ENCODE measurements at regions not wholly inside any gene's neighbourhood (a gene's known extent, or its start where the extent isn't known, plus 50 kb on each side); places are given as distances from the start of the nearest gene placed in this dataset.

DNA sequence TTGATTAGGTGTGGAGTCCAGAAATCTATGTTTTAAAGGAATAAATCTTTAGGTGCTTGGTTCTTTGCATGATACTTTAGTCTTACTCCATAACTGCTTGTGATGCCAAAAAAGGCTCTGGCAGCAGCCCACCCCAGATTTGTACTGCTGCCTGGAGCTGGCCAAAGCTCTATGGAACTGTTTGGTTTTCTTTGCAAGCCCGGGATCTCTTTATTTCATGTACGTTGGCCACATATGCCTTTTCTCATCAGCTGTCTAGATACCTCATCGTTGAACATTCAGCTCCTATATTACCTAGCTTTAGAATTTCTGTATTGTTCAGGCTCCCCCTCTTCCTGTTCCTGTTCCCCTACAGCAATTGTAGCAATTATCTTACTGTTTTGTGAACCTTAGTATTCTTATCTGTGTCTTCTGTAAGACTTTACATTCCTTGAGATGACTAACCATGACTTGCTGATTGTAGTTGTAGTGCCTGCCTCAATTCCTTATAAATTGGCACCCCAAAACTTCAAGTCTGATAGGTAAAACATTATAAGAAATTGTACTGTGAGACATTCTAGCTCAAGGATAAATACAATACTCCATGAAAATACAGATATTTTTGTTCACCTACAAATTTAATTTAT is 199.4 kb upstream of the GPRIN3 start:
- Histone ChIP-seq H3K27ac (no peak overlapping the region), H3K4me2 (no peak overlapping the region), H3K79me2 (ENCODE audit: low read depth) (no peaks in the 10 kb centered on the region), H3K36me3 (no peaks in the 10 kb centered on the region), H3F3A (ENCODE audit: low read depth) (no peaks in the 10 kb centered on the region), H3K9me3 (ENCODE audit: low read depth) (no peaks in the 10 kb centered on the region), H3K27me3 (no peaks in the 10 kb centered on the region), H3K4me1 (no peaks in the 10 kb centered on the region), H4K20me1 (ENCODE audit: low read depth) (no peaks in the 10 kb centered on the region), H3K4me3 (no peak overlapping the region), H2AFZ (replicated peaks) (no peak overlapping the region), H3K9ac (no peak overlapping the region)
- Mint-ChIP-seq H3K4me3 (no peak overlapping the region), H3K4me1 (no peaks in the 10 kb centered on the region), H3K27ac (no peak overlapping the region), H3K9me3 (peaks cover 6% of the 10 kb centered on the region), H3K36me3 (no peaks in the 10 kb centered on the region), H3K27me3 (ENCODE audit: insufficient read depth, low read depth) (no peaks in the 10 kb centered on the region)
- no peak for DNase-seq (ENCODE audit: low spot score)
- TF ChIP-seq, protein P1, sequence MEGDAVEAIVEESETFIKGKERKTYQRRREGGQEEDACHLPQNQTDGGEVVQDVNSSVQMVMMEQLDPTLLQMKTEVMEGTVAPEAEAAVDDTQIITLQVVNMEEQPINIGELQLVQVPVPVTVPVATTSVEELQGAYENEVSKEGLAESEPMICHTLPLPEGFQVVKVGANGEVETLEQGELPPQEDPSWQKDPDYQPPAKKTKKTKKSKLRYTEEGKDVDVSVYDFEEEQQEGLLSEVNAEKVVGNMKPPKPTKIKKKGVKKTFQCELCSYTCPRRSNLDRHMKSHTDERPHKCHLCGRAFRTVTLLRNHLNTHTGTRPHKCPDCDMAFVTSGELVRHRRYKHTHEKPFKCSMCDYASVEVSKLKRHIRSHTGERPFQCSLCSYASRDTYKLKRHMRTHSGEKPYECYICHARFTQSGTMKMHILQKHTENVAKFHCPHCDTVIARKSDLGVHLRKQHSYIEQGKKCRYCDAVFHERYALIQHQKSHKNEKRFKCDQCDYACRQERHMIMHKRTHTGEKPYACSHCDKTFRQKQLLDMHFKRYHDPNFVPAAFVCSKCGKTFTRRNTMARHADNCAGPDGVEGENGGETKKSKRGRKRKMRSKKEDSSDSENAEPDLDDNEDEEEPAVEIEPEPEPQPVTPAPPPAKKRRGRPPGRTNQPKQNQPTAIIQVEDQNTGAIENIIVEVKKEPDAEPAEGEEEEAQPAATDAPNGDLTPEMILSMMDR (IDR thresholded peaks at IDR 0.05), result no peak
- TF ChIP-seq EZH2 (IDR thresholded peaks at IDR 0.05), result no peak
- no peak for TF ChIP-seq EZH2phosphoT487 (IDR thresholded peaks at IDR 0.05)

DNA sequence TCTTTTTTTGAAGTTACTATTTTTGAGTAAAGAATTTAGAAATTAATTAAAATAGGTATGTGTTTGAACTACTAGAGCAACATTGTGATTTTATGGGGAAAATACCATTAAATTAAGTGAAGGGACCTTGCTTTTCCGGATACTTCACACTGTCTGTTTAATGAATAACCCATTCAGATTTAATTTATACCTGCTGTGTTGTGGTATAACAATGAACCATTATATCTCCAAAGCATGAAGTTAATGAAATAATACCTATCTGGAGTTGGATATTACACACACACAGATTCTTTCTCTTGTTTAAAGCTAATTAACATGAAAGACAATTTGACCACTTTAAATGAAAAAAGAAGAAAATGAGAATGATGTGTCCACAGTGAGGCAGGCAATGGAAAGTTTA is 195.0 kb upstream of the GPRIN3 start:
- H3K27me3 Mint-ChIP-seq (ENCODE audit: insufficient read depth, low read depth), result peaks cover 3% of the 10 kb centered on the region
- no peak overlapping the region for H3K4me3 ChIP-seq
- no peaks in the 10 kb centered on the region for H3K9me3 Mint-ChIP-seq
- H3K36me3 Mint-ChIP-seq, result no peaks in the 10 kb centered on the region
- H3K79me2 ChIP-seq (ENCODE audit: low read depth), result no peaks in the 10 kb centered on the region
- H4K20me1 ChIP-seq (ENCODE audit: low read depth), result no peaks in the 10 kb centered on the region
- no peaks in the 10 kb centered on the region for H3K27me3 ChIP-seq
- H3K27ac ChIP-seq, result no peak overlapping the region
- no peaks in the 10 kb centered on the region for H3K9me3 ChIP-seq (ENCODE audit: low read depth)
- H2AFZ ChIP-seq (replicated peaks), result no peak overlapping the region
- no peaks in the 10 kb centered on the region for H3K36me3 ChIP-seq
- no peaks in the 10 kb centered on the region for H3K4me1 Mint-ChIP-seq
- H3K9ac ChIP-seq, result no peak overlapping the region
- H3K27ac Mint-ChIP-seq, result no peak overlapping the region
- H3K4me3 Mint-ChIP-seq, result no peak overlapping the region
- H3F3A ChIP-seq (ENCODE audit: low read depth), result no peaks in the 10 kb centered on the region
- TF ChIP-seq, protein P1 (IDR thresholded peaks at IDR 0.05), result no peak
- no peak for TF ChIP-seq EZH2 (IDR thresholded peaks at IDR 0.05)
- no peak for TF ChIP-seq EZH2phosphoT487 (IDR thresholded peaks at IDR 0.05)
- no peak overlapping the region for H3K4me2 ChIP-seq
- DNase-seq (ENCODE audit: low spot score), result no peak
- H3K4me1 ChIP-seq, result no peaks in the 10 kb centered on the region

DNA sequence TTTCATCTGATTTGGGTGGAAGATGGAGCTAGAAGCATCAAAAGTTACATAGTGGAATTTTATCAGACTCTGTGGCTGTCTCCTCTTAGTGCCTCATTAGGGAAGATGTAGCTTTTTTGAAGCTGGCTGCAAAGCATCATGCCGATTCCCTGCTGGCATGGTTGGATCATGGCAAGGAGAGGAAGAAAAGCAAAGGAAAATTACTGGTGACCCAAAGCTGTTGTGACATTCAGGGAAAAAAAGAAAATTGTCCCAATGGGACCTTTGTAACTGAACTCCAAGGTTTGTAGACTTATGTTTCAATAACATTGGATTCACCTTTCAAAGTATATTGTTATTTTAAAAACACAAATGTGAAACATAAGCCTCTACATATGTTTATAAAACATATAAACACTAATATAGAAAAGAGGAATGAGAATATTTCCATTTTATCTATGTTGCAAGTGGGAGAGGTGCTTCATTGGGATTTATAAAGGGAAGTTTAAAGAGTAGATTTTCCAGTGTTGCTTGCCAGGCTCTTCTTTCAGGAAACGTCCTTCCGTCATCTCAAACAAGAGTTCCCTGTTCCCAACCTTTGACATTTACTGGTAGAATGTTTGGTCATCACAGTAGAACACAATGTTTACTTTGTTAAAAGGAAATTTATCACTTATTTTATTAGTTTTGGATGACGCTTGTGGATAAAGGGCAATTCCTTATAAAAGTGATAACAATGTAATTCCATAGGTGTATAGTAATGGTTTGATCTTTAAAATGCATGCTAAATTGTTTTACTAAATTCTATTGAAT is 190.1 kb upstream of the GPRIN3 start:
- H3K79me2 ChIP-seq (ENCODE audit: low read depth), result no peaks in the 10 kb centered on the region
- H3K9me3 ChIP-seq (ENCODE audit: low read depth), result no peaks in the 10 kb centered on the region
- peaks cover 3% of the 10 kb centered on the region for H3K27me3 Mint-ChIP-seq (ENCODE audit: insufficient read depth, low read depth)
- no peak for TF ChIP-seq EZH2 (IDR thresholded peaks at IDR 0.05)
- TF ChIP-seq EZH2phosphoT487 (IDR thresholded peaks at IDR 0.05), result no peak
- TF ChIP-seq, protein P1 (IDR thresholded peaks at IDR 0.05), result no peak
- no peak overlapping the region for H3K27ac Mint-ChIP-seq
- no peaks in the 10 kb centered on the region for H3K36me3 ChIP-seq
- H3K4me1 ChIP-seq, result no peaks in the 10 kb centered on the region
- H3F3A ChIP-seq (ENCODE audit: low read depth), result no peaks in the 10 kb centered on the region
- H3K4me3 ChIP-seq, result no peak overlapping the region
- H3K27me3 ChIP-seq, result no peaks in the 10 kb centered on the region
- no peak overlapping the region for H2AFZ ChIP-seq (replicated peaks)
- H3K4me2 ChIP-seq, result no peak overlapping the region
- H3K9ac ChIP-seq, result no peak overlapping the region
- H3K4me1 Mint-ChIP-seq, result no peaks in the 10 kb centered on the region
- H4K20me1 ChIP-seq (ENCODE audit: low read depth), result no peaks in the 10 kb centered on the region
- no peaks in the 10 kb centered on the region for H3K9me3 Mint-ChIP-seq
- H3K4me3 Mint-ChIP-seq, result no peak overlapping the region
- H3K27ac ChIP-seq, result no peak overlapping the region
- H3K36me3 Mint-ChIP-seq, result no peaks in the 10 kb centered on the region
- DNase-seq (ENCODE audit: low spot score), result no peak

All from neural progenitor cell (in vitro differentiated cells).